Activated CD4-positive, alpha-beta T cell treated with anti-CD3 and anti-CD28 coated beads, Interleukin-2, amount 50 U/mL, for 16 hours (primary cell): ENCODE measurements at regions not wholly inside any gene's neighbourhood (a gene's known extent, or its start where the extent isn't known, plus 50 kb on each side); places are given as distances from the start of the nearest gene placed in this dataset.
"Not testable (repeated sequence)": the region's sequence is repeated elsewhere in the genome, so short reads cannot be mapped to it uniquely, and the experiment has no call there.

Experiments
- DNase-seq: peaks from one replicate; pipeline ENCODE4 v3.0.0-alpha.2; 2020

DNA sequence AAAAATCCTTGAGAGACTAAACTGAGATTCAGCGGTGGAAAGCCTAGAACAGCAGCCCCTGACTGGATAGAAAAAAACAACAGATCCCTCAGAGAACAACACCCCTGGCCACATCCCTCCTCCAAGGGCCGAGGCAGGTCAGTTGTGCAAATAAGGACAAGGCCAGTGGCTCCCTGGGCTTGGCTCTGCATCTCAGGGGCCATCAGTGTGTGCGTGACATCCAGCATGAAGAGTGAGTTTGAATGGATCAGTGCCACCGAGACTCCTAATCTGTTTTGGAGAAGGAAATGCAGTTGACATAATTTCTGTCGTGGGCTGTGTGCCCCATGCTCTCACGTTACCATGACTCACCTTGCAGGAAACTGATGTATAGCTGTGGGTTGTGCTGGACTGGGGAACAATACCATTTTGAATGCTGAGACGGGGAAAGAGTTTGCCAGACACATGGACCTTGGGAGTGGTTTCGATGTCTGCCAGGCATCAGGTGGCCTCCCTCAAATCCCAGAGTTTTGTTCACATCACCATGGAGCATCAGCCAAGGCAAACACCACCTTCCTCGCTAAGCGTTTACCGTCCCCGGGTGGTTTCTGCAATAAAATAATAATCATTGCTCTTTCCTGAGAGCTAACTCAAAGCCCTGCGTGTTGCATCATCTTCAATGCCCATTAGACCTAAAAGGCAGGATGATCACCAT lies 153.2 kb upstream of the FZD8 start:
- no peak for DNase-seq

DNA sequence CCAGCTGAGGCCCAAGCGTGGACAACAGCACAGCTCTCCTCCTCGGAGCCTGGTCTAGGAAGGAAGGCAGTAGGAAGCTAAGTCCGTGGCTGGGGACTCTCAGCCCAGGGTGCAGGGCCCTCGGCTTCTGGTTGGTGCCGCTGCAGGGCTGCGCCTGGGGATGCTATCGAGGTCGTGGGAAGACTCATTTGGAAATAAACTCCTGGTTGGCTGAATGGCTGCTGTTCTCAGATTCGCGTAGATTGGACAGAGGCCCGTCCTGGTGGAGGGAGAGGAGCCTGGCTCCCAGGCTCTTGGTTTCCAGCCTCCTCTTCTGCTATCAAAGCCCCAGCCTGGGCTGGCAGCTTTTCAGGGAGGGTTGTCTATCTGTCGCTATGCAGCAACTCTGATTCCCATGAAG lies 152.6 kb upstream of the FZD8 start:
- no peak for DNase-seq

DNA sequence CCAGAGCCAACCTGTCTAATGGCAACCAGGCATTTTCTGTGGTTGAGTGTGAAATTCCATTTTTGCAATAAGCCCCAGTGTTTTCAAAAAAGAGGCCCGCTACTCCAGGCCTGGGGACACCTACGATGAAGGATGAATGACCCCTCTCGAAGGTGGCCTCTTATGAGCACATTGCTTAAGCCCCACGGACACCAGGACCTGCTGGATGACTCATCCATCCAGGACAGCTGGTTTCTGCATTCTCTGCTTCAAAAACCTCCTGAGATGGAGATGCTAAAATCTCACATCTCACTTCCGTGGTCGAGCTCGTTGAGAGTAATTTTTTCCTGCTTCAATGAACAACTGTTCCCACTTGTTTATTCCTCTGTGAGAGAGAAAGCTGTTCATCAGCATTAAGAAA lies 150.2 kb upstream of the FZD8 start:
- DNase-seq: no peak

DNA sequence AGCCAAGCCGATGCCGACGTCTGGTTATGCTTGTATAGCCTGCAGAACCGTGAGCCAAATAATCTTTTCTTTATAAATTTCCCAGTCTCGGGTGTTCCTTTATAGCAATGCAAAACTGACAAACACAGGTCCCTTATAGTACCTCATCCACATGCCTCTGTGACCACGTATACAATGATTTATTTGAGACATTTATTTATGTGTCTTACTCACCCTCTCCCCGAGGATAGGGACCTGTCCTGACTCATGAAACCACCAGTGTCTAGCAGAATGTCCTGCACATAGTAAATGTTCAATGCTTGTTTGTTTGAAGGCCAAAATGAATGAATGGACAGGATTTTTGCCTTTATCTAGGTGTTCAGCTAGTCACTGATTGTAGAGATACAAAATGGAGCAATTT lies 147.9 kb upstream of the FZD8 start:
- no peak for DNase-seq

DNA sequence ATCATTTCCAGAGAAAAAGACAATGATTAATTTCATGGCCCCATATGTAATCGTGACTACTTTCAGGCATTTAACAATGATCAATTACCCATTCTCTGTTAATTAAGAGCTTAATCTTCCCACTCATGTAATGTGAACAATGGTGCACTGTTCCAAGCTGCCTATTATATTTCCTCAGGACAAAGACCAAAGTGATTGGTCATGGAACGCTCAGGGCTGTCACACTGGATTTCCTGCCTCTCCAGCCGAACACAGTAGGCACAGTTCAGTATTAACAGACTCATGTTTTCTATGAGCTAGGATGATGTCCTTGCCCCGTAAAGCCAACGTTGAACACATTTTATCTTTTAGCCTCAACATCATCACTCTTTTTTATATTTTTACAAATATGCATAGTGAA lies 142.7 kb upstream of the FZD8 start:
- DNase-seq: no peak

DNA sequence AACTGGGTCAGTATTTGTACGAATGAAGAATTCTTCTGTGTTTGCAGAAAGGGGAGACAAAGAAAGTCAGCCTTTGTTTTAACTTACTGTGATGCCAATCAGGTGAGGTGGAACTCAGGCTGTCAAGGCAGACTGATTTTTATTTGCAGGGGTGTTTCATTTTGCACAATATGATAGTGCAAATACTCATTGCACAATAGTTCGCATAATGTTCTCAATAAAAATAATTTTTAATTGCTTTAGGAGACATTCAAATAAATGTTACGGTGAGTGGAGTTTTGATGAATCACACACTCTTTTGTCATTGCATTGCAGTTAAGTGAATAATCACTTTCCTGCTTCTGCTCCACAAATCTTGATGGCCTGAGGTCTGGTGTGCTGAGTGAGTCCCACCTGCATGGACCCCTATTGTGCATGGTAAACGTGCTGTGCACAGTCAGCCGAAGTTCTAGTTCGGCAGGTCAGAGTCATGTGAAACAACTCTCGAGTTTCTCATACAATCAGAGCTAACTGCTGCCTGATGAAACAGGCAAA lies 141.3 kb upstream of the FZD8 start:
- DNase-seq: no peak

DNA sequence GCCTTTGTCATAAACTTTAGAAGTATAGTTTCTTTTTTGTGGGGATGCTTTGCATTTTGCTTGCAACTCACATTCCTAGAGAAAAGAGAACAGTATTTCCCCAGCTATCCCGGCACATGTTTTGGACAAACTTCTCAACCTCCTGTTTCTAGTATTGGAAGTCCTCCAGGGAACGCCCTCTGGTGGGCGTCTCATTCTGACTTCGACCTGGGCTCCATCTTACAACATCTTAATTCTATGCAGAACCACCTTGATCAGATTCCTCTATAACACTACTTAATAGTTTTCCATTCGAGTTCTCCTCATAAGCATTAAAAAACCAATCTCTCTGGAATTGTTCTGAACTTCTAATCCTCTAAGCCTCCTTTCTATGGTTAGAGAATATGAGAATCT lies 139.5 kb upstream of the FZD8 start:
- no peak for DNase-seq

DNA sequence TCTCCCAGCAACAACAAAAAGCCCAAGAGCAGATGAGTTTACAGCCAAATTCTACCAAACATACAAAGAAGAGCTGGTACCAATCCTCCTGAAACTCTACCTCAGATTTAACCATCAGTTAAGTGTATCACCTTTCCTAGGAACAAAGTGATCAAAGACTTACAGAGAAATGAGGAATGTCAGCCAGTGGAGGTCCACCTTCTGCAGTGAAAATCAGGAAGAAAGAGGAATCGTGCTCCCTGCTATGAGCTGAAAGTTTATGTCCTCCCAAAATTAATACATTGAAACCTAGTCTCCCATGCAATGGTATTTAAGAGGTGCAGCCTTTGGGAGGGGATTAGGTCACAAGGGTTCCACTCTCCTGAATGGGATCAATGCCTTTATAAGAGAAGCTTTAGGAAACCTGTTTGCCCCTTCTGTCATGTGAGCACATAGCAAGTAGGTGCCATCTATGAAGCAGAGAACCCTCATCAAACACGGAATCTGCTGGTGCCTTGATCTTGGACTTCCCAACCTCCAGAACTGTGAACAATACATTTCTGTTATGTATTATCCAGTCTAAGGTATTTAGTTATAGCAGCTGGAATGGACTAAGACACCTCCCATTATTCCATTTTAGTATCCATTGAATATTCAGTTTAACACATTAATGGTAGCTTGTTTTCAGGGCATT lies 139.0 kb upstream of the FZD8 start:
- DNase-seq: no peak

DNA sequence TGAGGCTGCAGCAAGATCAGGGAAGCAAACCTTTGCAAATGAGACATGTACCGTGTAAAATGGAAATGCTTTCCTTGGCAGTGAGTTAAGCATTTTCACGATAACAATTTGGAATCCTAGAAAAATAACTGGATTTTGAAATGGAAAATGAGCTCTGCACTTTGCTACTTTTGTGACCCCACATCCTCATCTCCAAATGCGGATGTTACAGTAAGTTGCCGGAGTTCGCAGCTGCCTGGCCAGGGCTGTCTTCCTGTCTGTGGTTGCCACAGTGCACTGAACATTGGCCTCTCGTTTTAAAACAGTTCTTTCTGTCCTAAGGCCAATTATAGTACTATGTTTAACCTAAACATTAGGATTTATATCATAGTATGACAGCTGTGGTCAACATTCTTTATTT lies 136.2 kb upstream of the FZD8 start:
- no peak for DNase-seq

DNA sequence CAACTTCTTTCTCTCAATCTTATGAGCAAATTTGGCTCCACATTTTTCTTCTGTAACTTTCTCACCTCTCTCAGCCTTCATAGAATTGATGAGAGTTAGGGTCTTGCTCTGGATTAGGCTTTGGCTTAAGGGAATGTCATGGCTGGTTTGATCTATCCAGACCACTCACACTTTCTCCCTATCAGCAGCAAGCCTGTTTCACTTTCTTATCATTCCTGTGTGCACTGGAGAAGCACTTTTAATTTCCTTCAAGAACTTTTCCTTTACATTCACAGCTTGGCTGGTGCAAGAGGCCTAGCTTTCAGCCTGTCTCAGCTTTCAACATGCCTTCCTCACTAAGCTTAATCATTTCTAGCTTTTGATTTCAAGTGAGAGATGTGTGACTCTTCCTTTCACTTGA lies 134.5 kb upstream of the FZD8 start:
- DNase-seq: not testable (repeated sequence)

DNA sequence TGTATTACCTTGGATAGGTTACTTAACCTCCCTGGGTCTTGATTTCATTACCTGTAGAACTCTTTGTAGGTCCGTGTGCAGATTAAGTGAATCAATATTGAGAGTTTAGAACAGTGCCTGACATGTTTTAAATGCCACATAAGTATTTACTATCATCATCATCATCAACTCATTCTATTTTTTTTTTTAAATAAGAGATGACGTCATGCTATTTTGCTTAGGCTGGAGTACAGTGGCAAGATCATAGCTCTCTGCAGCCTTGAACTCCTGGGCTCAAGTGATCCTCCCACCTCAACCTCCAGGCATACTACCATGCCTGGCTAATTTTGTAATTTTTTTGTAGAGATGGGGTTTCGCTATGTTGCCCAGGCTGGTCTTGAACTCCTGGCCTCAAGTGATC lies 132.0 kb upstream of the FZD8 start:
- DNase-seq: no peak

DNA sequence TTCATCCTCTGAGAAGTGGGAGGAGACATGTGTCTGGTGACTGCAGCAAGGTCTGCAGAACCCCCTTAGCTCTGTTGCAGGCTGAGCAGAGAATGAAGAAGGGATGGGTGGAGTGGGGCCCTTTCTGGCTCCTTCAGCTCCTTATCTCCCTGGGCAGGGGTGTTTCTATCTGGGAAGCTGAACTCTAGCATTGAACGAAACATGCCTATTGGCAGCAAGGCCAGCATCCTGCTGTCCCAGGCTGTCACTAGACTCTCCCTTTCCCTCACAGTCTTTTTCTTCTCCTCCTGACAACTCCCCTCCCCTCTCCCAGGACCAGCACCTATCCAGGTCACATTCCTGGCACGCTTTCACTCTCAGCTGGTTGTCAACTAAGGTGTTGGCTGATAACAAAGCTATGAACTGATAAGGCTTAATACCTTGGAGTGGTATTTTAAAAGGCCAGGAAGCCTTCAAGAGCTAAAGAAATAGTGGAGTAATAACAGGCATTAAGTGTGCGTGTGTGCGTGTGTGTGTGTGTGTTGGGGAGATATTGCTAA lies 128.8 kb upstream of the FZD8 start:
- no peak for DNase-seq

DNA sequence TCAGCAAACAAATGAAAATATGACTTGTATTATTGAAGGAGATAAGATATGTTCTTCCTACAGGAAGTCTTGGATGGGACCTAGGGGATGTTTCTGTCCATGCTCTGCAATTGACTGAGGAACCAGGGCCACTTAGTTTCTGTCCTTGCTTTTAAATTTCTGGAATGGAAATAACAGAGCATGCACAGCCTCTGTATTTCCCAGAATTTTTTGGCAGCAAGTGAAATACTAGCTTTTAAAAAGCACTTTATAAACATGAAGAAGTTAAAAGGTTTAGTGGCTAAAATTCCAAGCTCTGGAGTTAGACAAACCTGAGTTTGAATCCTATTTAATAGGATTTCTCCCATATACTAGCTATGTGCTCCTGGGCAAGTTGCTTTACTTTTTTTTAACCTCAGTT lies 127.7 kb upstream of the FZD8 start:
- no peak for DNase-seq

DNA sequence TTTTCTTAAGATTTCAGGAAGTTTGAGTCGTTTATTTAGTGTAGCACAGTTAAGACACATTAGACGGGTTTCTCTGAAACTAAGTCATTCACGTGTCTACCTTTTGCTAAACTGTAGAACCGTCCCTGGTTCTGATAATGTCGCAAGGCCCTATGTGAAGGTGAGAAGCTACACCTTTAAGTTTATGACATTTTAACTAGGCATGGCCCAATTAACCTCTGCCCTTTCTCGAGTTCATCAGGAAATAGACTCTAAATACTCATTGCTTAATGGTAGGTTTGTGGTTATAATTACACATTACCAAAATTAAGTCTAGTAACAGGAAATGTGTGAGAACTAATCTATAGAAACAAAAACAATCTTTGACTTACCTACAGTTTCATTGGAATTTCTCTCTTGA lies 126.6 kb upstream of the FZD8 start:
- no peak for DNase-seq

DNA sequence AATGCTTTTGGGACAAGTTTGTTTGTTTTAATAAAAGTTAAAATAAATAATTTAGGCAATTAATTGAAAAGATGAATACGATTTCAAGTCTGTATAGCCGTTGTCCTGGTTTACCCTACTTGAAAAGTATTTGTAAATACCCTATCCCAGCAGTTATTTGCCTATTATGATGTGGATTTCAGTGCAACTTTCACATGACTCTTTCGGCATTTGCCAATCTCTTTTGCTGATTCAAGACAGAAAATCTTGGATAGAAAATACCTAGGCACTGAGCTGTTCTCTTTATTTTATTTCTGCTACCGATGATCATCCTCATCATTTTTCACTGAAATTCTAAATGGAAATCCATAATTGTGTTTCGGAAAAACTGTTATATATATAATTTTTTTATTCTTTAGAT lies 125.9 kb upstream of the FZD8 start:
- no peak for DNase-seq

DNA sequence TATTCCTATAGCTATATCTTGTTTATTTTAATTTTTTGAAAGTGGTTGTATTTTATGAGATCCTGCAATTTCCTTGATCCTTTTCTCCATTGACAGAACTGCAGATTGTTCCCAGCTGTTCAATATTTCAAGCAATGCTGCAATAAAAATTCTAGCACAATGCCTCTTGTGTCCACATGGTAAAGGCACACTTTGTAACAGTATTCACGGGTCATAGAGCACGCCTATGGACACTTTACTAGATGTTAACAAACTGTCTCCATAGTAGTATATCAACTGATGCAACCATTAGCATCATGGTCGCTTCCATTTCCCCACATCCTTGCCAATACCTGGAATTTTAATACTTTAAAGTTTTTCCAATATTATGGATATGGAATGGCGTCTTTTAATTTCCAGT lies 123.9 kb upstream of the FZD8 start:
- no peak for DNase-seq

DNA sequence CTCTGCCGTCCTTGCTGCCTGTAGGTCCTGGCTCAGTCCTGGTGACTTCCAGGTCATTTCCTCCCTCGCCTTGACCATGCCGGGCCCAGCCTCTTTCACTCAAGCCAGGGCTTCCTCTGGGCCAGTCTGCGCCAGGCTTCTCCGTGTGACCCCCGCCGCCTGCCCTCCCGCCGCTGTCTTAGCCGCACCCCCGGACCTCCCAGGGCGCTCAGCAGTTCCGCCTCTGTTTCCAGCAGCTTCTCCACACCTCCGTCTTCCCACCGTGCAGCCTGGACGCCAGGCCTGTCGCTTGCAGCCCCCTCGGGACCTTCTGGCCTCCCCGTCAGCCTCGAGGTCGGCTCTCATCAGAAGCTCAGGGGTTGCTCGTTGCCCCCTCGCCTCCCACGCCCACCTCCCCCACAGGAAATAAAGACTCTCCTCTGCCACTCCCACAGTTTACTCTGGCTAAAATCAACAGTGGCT lies 123.0 kb upstream of the FZD8 start:
- DNase-seq: no peak

DNA sequence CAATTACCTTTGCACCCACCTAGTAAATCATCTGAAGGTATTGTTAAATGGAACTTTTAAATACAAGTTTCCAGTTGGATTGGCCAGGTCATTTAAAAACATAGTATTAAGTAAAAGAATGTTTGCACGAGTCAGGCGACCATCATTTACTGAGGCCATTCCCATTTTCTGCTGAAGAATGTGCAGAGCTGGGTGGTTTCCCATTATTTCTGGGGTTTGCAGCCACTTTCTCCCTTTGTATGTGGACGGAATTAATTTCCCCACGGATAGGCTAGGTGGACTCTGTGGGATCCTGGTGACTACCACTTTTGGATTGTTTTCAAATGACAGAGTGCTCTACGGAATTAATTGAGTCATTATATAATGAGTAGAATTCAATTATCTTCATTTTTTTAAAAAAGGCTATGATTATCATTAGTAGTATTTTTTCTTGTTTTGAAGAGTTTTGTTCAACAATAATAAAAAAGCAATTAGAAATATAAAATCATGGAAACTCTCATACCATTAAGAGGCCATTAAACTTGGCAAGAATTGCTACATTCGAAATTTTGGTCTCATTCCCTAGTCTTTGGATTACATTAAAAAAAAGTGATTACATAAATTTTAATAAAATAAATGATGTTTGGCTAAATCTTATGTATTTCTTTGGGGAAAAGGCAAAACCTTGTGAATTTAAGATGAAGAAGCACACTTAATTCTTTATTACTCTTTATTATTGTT lies 120.4 kb upstream of the FZD8 start:
- DNase-seq: no peak

DNA sequence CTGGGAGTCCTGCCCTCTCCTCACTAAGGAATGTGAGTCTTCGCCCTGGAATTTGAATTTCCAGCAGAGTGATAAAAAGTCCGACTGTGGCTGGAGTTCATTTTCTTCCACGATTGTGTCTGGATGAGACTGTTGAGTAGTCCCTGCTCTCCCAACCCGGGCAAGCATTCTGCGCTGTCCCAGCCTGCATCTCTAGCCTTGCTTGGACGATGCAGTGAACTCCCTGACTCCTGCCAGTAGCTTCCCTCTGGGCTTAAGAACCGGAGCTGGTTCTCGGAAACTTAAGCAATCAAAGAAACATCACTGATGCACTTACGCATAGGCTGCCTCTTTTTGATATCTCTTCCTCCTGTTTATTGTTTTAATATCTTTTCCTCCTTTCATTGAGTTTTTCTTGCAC lies 116.0 kb upstream of the FZD8 start:
- no peak for DNase-seq

DNA sequence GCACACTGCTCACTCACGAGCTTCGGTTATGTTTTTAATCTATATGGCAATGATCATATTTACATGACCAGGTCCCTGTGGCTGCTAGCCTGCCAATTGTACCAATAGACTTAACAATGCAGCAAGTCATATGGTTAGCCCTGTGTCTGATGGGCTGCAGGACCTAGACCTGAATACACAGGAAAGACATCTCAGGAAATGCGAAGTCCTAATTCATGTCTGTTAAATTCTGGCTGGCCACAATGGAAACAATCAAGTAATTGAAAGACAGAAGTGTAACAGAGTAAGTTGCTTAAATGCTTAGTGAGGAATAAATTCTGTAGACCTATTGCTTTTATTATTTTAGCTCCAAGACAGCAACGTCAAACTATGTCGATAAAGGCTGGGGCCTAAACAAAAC lies 112.4 kb upstream of the FZD8 start:
- DNase-seq: no peak

DNA sequence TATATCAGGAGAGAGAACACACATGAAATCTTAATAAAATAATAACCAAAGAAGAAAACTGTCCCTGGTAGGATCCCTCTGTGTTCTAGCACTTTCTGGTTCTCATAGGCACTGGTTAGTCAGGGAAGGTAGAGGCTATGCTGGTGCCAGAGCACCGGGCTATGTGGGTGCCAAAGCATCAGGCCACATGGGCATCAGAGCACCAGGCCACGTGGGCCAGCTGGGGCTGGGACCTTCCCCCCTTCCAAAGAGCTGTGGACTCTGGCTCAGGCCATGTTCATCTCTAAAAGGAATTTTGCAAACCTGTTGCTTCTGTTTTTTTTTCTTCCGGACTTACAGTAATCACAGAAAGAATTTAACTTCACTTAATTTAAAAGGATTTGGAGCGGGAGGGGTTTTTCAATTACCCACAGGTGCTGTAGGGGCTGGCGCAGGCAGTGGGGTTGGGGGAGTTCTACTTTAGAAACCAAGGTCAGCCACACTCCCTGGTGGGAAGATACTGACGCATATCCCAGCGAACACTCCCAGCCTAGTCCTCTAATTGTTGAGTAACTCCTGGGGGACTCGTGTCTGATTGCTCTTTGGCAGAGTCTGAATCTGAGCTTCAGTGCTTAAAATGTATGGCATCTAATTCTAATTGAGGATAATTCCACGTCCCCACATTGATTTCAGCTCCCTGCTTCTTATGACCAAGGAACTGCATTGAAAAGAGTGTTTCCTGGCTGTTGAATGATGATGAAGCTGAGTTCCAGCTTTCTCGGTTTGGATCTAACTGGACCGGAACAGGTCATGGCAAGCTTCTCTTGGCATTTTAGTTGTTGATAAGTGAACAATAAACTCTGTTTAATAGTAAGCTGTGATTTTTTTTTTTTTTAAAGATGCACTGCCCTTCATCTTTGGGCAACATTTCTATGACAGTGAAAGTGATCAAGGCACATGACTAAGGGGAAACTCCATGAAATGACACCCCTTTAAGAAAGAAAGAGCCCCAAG lies 110.7 kb upstream of the FZD8 start:
- DNase-seq: no peak

DNA sequence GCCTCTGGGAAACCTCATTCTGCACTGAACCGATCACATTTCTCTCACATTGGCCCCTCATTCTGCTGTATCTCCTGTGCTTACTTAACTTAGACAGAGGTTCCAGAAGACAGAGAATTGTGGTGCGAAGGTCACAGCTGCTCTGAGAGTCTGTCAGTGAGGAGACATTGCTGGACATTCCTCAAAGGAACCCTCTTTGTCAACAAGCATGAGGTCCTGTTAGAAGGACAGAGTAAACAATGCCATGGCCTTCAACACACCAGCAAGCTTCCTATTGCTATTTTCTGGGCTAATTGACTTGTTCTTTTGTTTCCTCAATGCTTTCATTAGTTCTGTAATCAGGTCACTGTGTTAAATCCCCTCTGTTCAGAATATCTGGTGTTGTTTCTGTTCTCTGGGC lies 109.3 kb upstream of the FZD8 start:
- DNase-seq: no peak

DNA sequence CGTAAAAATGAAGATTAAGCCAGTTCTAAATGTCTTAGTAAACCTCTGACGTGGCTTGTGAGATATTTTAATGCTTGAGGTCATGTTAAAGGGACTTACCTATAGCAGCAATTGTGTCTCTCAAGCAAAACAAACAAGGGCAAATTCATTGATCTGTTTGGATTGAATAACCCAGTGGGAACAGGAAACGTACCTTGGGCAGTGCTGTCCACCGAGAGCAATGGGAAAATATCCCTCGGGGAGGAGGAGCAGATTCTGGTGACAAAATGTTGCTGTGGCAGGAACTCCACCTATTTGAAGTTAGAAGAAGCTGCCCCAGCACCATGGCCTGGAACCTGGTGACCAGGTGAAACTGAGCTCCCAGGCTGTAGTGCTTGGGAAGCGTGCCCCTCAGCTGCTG lies 107.1 kb upstream of the FZD8 start:
- DNase-seq: no peak
